ENCODE measurements at regions not wholly inside any gene's neighbourhood (a gene's known extent, or its start where the extent isn't known, plus 50 kb on each side); places are given as distances from the start of the nearest gene placed in this dataset.

DNA sequence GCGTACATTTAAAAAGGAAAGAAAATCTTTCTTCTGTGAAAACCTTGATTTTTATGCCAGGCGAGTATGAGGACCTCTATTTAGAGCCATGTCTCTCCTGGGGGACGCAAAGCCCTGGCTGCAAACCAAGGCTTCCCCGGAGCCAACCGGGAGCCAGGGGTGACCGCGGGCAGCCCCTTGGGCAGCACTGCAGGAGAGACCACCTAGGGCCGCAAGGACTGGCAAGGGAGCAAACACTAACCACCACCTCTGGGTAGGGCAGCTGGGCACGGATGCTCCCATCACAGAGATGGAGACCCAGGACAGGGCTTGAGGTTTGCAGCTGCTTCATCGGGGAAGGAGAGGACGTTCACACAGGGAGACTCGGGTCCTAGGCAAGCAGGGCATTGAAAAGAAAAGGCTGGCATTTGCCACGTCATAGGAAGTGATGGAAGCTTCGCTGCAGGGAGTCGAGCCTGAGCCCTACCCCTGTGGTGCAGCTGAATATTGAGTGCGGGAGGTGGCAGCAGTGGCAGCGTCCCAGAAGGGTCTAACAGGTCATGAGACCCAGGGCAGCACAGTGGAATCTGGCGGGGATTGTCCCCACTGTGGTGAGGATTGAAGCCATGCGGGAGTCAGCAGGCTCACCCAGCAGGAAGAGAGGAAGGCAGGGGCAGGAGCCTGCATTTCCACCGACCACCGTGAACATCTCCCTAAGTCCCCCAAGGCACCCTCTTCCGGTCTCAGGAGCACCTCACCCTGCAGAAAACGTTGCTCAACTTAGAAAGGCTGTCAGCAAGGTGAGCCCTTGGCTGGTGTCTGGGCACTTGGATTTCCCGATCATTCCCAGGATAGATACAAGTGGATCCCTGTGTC is 156.2 kb upstream of the CST7 start:
- Histone ChIP-seq H3K27ac (ENCODE audit: low read length) (no peak overlapping the region), H3K27me3 (ENCODE audit: control insufficient read depth, insufficient read depth, low read length) (no peaks in the 10 kb centered on the region), H3K4me3 (ENCODE audit: low read length) (no peak overlapping the region), H3K9me3 (replicated peaks; ENCODE audit: control insufficient read depth, low read depth, low read length) (no peaks in the 10 kb centered on the region), H3K4me1 (ENCODE audit: control insufficient read depth, insufficient read depth, low read length) (no peaks in the 10 kb centered on the region), H3K36me3 (ENCODE audit: control insufficient read depth, insufficient read depth, low read length) (no peaks in the 10 kb centered on the region)
- 82% methylated on average over 21 of the region's 24 CpGs for WGBS (ENCODE audit: insufficient coverage)
- DNase-seq = no peak

GRCh38 chr20:24795436-24795835 is 153.6 kb upstream of the CST7 start:
- Histone ChIP-seq H3K36me3 (ENCODE audit: control insufficient read depth, insufficient read depth, low read length) (no peaks in the 10 kb centered on the region), H3K4me3 (ENCODE audit: low read length) (no peak overlapping the region), H3K4me1 (ENCODE audit: control insufficient read depth, insufficient read depth, low read length) (no peaks in the 10 kb centered on the region), H3K27ac (ENCODE audit: low read length) (no peak overlapping the region), H3K27me3 (ENCODE audit: control insufficient read depth, insufficient read depth, low read length) (no peaks in the 10 kb centered on the region), H3K9me3 (replicated peaks; ENCODE audit: control insufficient read depth, low read depth, low read length) (no peaks in the 10 kb centered on the region)
- 100% methylated on average over 1 of the region's 8 CpGs for WGBS (ENCODE audit: insufficient coverage)
- DNase-seq = peak; percentile 32

DNA sequence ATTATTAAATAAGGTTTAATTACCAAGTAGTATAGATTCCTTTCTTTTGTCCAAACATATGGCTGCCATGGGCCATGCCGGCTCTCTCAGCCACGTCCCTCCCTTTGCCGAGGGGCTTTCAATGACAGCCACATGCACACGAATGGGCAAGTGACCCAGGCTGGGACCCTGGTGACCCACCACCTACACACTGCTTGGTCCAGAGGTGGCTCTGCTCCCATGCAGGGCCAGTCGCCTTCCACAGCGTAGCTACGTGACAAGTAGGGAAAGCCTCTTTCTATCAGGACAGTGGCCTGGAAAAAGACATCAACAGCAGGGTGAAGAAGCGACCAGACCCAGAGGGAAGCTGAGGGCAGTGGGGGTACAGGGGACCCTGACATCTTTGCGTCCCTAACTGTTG is 152.8 kb upstream of the CST7 start:
- 98% methylated on average over 7 of the region's 9 CpGs for WGBS (ENCODE audit: insufficient coverage)
- no peak for DNase-seq
- Histone ChIP-seq H3K9me3 (replicated peaks; ENCODE audit: control insufficient read depth, low read depth, low read length) (no peaks in the 10 kb centered on the region), H3K4me3 (ENCODE audit: low read length) (no peak overlapping the region), H3K36me3 (ENCODE audit: control insufficient read depth, insufficient read depth, low read length) (no peaks in the 10 kb centered on the region), H3K27me3 (ENCODE audit: control insufficient read depth, insufficient read depth, low read length) (no peaks in the 10 kb centered on the region), H3K4me1 (ENCODE audit: control insufficient read depth, insufficient read depth, low read length) (no peaks in the 10 kb centered on the region), H3K27ac (ENCODE audit: low read length) (no peak overlapping the region)

DNA sequence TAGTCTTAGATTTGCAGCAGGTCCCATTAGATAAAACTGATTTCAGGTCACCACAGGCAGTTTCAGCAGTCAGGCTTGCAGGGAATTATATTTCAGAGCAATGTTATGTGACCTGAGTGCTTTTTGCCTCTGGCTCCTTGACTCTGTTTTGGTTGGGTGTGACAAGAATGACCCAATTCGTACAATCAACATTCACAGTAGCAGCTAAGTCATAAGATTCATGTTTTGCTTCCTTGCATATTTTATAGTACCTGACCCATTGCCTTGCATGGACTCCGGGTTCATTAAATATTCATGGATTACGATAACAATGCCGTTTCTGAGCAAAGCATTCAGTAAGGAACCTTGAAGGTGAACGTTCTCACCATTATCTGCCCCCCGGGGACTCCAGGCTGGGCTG is 152.0 kb upstream of the CST7 start:
- no peak for DNase-seq
- Histone ChIP-seq H3K27ac (ENCODE audit: low read length) (no peak overlapping the region), H3K4me3 (ENCODE audit: low read length) (no peak overlapping the region), H3K9me3 (replicated peaks; ENCODE audit: control insufficient read depth, low read depth, low read length) (no peaks in the 10 kb centered on the region), H3K27me3 (ENCODE audit: control insufficient read depth, insufficient read depth, low read length) (no peaks in the 10 kb centered on the region), H3K36me3 (ENCODE audit: control insufficient read depth, insufficient read depth, low read length) (no peaks in the 10 kb centered on the region), H3K4me1 (ENCODE audit: control insufficient read depth, insufficient read depth, low read length) (no peaks in the 10 kb centered on the region)
- WGBS (ENCODE audit: insufficient coverage) = 83% methylated on average over 4 of the region's 6 CpGs

GRCh38 chr20:24797745-24798655 is 151.1 kb upstream of the CST7 start:
- WGBS (ENCODE audit: insufficient coverage) = 85% methylated on average over 15 of the region's 19 CpGs
- no peak overlapping the region for H3K27ac ChIP-seq (ENCODE audit: low read length)
- H3K36me3 ChIP-seq (ENCODE audit: control insufficient read depth, insufficient read depth, low read length) = no peaks in the 10 kb centered on the region
- no peaks in the 10 kb centered on the region for H3K4me1 ChIP-seq (ENCODE audit: control insufficient read depth, insufficient read depth, low read length)
- no peak overlapping the region for H3K4me3 ChIP-seq (ENCODE audit: low read length)
- H3K9me3 ChIP-seq (replicated peaks; ENCODE audit: control insufficient read depth, low read depth, low read length) = no peaks in the 10 kb centered on the region
- DNase-seq = no peak
- H3K27me3 ChIP-seq (ENCODE audit: control insufficient read depth, insufficient read depth, low read length) = no peaks in the 10 kb centered on the region

DNA sequence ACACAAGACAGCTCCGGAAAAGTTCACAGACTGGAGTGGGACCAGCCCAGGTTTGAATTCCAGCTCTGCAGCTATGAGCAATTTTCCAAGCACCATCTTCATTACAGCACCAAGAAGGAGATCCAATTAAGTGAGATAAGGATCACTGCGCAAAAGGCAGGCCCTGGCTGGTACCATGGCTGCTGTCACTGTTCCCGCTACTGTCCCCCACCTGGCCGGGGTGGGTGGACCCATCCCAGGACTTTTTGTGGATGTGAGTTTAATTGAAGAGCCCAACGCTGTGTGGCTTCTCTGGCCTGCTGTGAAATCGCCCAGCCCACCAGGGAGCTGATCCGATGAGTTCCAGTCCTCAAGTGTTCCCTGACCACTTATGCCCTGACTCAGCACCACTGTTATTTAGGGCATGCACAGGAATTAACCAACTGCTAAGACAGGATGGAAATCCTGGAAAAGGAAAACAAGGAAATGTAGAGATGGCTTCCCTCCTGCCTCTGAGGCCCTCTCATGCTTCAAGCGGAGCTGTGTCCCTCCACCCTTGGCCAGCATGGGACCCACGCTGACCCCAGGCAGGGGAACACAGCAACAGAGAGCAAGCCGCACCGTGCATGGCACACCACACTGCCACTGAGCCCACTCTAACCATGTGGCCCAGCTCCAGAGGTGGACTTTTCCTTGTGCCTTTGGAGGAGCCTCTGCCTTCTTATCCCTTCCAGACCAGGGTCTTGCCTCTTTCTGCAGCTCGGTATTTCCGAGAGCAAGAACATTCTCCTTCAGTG is 150.0 kb upstream of the CST7 start:
- WGBS (ENCODE audit: insufficient coverage) = 83% methylated on average over 12 of the region's 13 CpGs

GRCh38 chr20:24799971-24800580 is 149.0 kb upstream of the CST7 start:
- Histone ChIP-seq H3K4me1 (ENCODE audit: control insufficient read depth, insufficient read depth, low read length) (no peaks in the 10 kb centered on the region), H3K27me3 (ENCODE audit: control insufficient read depth, insufficient read depth, low read length) (no peaks in the 10 kb centered on the region), H3K9me3 (replicated peaks; ENCODE audit: control insufficient read depth, low read depth, low read length) (no peaks in the 10 kb centered on the region), H3K4me3 (ENCODE audit: low read length) (no peak overlapping the region), H3K36me3 (ENCODE audit: control insufficient read depth, insufficient read depth, low read length) (no peaks in the 10 kb centered on the region), H3K27ac (ENCODE audit: low read length) (no peak overlapping the region)
- DNase-seq = no peak
- 73% methylated on average over 8 of the region's 12 CpGs for WGBS (ENCODE audit: insufficient coverage)

More for the DNA sequence above, 150.0 kb upstream of the CST7 start:
- H3K4me3 ChIP-seq (ENCODE audit: low read length) = no peak overlapping the region
- no peaks in the 10 kb centered on the region for H3K27me3 ChIP-seq (ENCODE audit: control insufficient read depth, insufficient read depth, low read length)
- no peaks in the 10 kb centered on the region for H3K9me3 ChIP-seq (replicated peaks; ENCODE audit: control insufficient read depth, low read depth, low read length)
- H3K36me3 ChIP-seq (ENCODE audit: control insufficient read depth, insufficient read depth, low read length) = no peaks in the 10 kb centered on the region
- H3K27ac ChIP-seq (ENCODE audit: low read length) = no peak overlapping the region
- no peak for DNase-seq
- no peaks in the 10 kb centered on the region for H3K4me1 ChIP-seq (ENCODE audit: control insufficient read depth, insufficient read depth, low read length)

DNA sequence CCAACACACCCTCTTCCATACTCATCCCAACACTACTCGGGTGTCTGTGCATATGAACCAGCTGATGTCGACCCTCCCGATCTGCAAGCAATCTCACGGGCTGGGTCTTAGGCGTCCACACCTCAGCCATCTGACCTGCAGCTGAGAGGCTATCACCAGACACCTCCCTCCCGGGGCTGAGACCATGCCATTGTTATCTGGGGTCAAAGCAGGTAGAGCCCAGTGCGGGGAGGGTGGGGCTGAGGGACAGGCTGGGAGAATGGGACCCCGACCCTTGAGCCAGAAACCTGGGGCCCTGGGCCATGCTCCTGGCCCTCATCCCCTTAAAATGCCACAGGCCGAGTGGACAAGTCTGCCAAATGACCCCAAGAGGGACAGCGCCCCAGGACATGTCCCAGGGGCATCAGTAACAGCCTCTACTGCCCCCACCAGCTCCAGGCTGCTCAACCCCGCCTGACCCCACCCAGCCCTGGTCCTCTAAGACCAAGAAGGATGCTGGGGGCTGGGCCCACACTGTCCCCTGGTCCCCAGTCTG is 146.7 kb upstream of the CST7 start:
- Histone ChIP-seq H3K9me3 (replicated peaks; ENCODE audit: control insufficient read depth, low read depth, low read length) (no peaks in the 10 kb centered on the region), H3K27ac (ENCODE audit: low read length) (no peak overlapping the region), H3K4me1 (ENCODE audit: control insufficient read depth, insufficient read depth, low read length) (peaks cover 6% of the 10 kb centered on the region), H3K36me3 (ENCODE audit: control insufficient read depth, insufficient read depth, low read length) (no peaks in the 10 kb centered on the region), H3K27me3 (ENCODE audit: control insufficient read depth, insufficient read depth, low read length) (no peaks in the 10 kb centered on the region), H3K4me3 (ENCODE audit: low read length) (no peak overlapping the region)
- 76% methylated on average over 8 of the region's 11 CpGs for WGBS (ENCODE audit: insufficient coverage)
- no peak for DNase-seq

- H3K27ac ChIP-seq (ENCODE audit: low read length) = no peak overlapping the region
- H3K4me1 ChIP-seq (ENCODE audit: control insufficient read depth, insufficient read depth, low read length) = peaks cover 6% of the 10 kb centered on the region
- WGBS (ENCODE audit: insufficient coverage) = 86% methylated on average over 14 of the region's 16 CpGs
- H3K4me3 ChIP-seq (ENCODE audit: low read length) = no peak overlapping the region
- H3K9me3 ChIP-seq (replicated peaks; ENCODE audit: control insufficient read depth, low read depth, low read length) = no peaks in the 10 kb centered on the region
- H3K27me3 ChIP-seq (ENCODE audit: control insufficient read depth, insufficient read depth, low read length) = no peaks in the 10 kb centered on the region
- H3K36me3 ChIP-seq (ENCODE audit: control insufficient read depth, insufficient read depth, low read length) = no peaks in the 10 kb centered on the region
- no peak for DNase-seq
These were observed 144.4 kb upstream of the CST7 start for GRCh38 chr20:24804481-24805206.
